Activated CD4-positive, CD25-positive, alpha-beta regulatory T cell treated with anti-CD3 and anti-CD28 coated beads, Interleukin-2, amount 50 U/mL, for 16 hours (primary cell): ENCODE measurements at regions not wholly inside any gene's neighbourhood (a gene's known extent, or its start where the extent isn't known, plus 50 kb on each side); places are given as distances from the start of the nearest gene placed in this dataset.
"Not testable (repeated sequence)": the region's sequence is repeated elsewhere in the genome, so short reads cannot be mapped to it uniquely, and the experiment has no call there.

Experiments
- DNase-seq: peaks from one replicate; pipeline ENCODE4 v3.0.0-alpha.2; 2020; ENCODE audit warnings: low read depth, low spot score

- DNase-seq, result no peak
Observed at GRCh38 chr1:213584272-213584671, 403.5 kb upstream of the PROX1 start.

- DNase-seq, result no peak
Observed at GRCh38 chr1:213585402-213585801, 402.4 kb upstream of the PROX1 start.

GRCh38 chr1:213585959-213586586, 401.7 kb upstream of the PROX1 start:
- DNase-seq, result no peak

- DNase-seq, result no peak
Observed at GRCh38 chr1:213586587-213586972, 401.2 kb upstream of the PROX1 start.

GRCh38 chr1:213596729-213597128, 391.0 kb upstream of the PROX1 start:
- no peak for DNase-seq

- no peak for DNase-seq
Observed at GRCh38 chr1:213598263-213598662, 389.5 kb upstream of the PROX1 start.

- DNase-seq, result no peak
Observed at GRCh38 chr1:213600879-213601278, 386.9 kb upstream of the PROX1 start.

GRCh38 chr1:213601705-213602104, 386.1 kb upstream of the PROX1 start:
- not testable (repeated sequence) for DNase-seq

GRCh38 chr1:213602796-213603486, 384.8 kb upstream of the PROX1 start:
- no peak for DNase-seq

GRCh38 chr1:213604477-213604876, 383.3 kb upstream of the PROX1 start:
- DNase-seq, result no peak

GRCh38 chr1:213605732-213606131, 382.0 kb upstream of the PROX1 start:
- DNase-seq, result no peak

- no peak for DNase-seq
Observed at GRCh38 chr1:213606252-213606820, 381.4 kb upstream of the PROX1 start.

GRCh38 chr1:213613549-213613948, 374.2 kb upstream of the PROX1 start:
- DNase-seq, result no peak

- DNase-seq, result no peak
Observed at GRCh38 chr1:213615226-213615916, 372.4 kb upstream of the PROX1 start.

- DNase-seq, result no peak
Observed at GRCh38 chr1:213617133-213617532, 370.6 kb upstream of the PROX1 start.

- DNase-seq, result no peak
Observed at GRCh38 chr1:213618094-213618493, 369.7 kb upstream of the PROX1 start.

GRCh38 chr1:213619026-213619425, 368.7 kb upstream of the PROX1 start:
- DNase-seq, result no peak

GRCh38 chr1:213621077-213621476, 366.7 kb upstream of the PROX1 start:
- no peak for DNase-seq

- no peak for DNase-seq
Observed at GRCh38 chr1:213622365-213623063, 365.3 kb upstream of the PROX1 start.

- no peak for DNase-seq
Observed at GRCh38 chr1:213623064-213623581, 364.6 kb upstream of the PROX1 start.

- no peak for DNase-seq
Observed at GRCh38 chr1:213623862-213624261, 363.9 kb upstream of the PROX1 start.

GRCh38 chr1:213636778-213637177, 351.0 kb upstream of the PROX1 start:
- not testable (repeated sequence) for DNase-seq
